K562 (cell line): ENCODE measurements at regions not wholly inside any gene's neighbourhood (a gene's known extent, or its start where the extent isn't known, plus 50 kb on each side); places are given as distances from the start of the nearest gene placed in this dataset.

Experiments used
- BRD4 ChIP-seq: fragments of 200-600 bp; sonication (generic); IDR thresholded peaks from 2 replicates; pipeline ENCODE4 v1.6.1; 2017; ENCODE audit warnings: inconsistent platforms
- CBFB ChIP-seq: sonication (generic); formaldehyde crosslinking; IDR thresholded peaks from 2 replicates; pipeline ENCODE4 v1.4.0; 2020; ENCODE audit warnings: mild to moderate bottlenecking, missing genetic modification reagents
- CHD2 ChIP-seq: IDR thresholded peaks from 2 replicates; pipeline ENCODE4 v1.6.1; 2011; ENCODE audit warnings: low read depth, low read length
- EP300 ChIP-seq: IDR thresholded peaks from 2 replicates; pipeline ENCODE4 v1.6.1; 2012; ENCODE audit warnings: low read length, improper control_type of control experiment
- JUN ChIP-seq, 2 experiments: sonication (generic) in 1 of 2; formaldehyde crosslinking in 1 of 2; IDR thresholded peaks; 2 replicates each; pipeline versions ENCODE4 v1.6.1 to v1.8.0; 2012 to 2022; ENCODE audit warnings: borderline replicate concordance in 2 of 2, mild to moderate bottlenecking in 2 of 2, improper control_type of control experiment in 1 of 2, low read depth in 1 of 2, low read length in 1 of 2, missing genetic modification reagents in 1 of 2
- JUNB ChIP-seq: fragments of 450-650 bp; formaldehyde crosslinking; conservative IDR thresholded peaks from 2 replicates; pipeline ENCODE4 v1.4.0; 2020; ENCODE audit warnings: mild to moderate bottlenecking
- RFX5 ChIP-seq: IDR thresholded peaks from 2 replicates; pipeline ENCODE4 v1.6.1; 2011; ENCODE audit warnings: low read depth, mild to moderate bottlenecking, improper control_type of control experiment, low read length
- SLC30A9 ChIP-seq: fragments of 250-450 bp; sonication (Bioruptor Pico); IDR thresholded peaks from 2 replicates; pipeline ENCODE4 v1.8.0; 2022; ENCODE audit warnings: mild to moderate bottlenecking, moderate library complexity
- ZFP1 ChIP-seq: fragments of 450-650 bp; formaldehyde crosslinking; IDR thresholded peaks from 2 replicates; pipeline ENCODE4 v1.4.0; 2020; ENCODE audit warnings: mild to moderate bottlenecking, mixed read lengths
- ZNF143 ChIP-seq: sonication (generic); formaldehyde crosslinking; IDR thresholded peaks from 2 replicates; pipeline ENCODE4 v1.9.0; 2022; ENCODE audit warnings: mild to moderate bottlenecking, missing genetic modification reagents
- ZNF311 ChIP-seq: fragments of 250-450 bp; sonication (Bioruptor Pico); IDR thresholded peaks from 2 replicates; pipeline ENCODE4 v1.4.0; 2020; ENCODE audit warnings: mild to moderate bottlenecking, moderate library complexity
- TF ChIP-seq, protein P1 (sequence below), 3 experiments: IDR thresholded peaks in 2 of 3; conservative IDR thresholded peaks in 1 of 3; 2 replicates each; pipeline ENCODE4 v1.5.1; 2011 to 2012; ENCODE audit warnings: low read length in 3 of 3, mild to moderate bottlenecking in 3 of 3, control low read depth in 2 of 3, improper control_type of control experiment in 1 of 3, inconsistent platforms in 1 of 3, low read depth in 1 of 3, mixed read lengths in 1 of 3, moderate library complexity in 1 of 3; ENCODE audit not compliant: insufficient read depth in 2 of 3
- TF ChIP-seq, protein P2 (sequence below): sonication (generic); formaldehyde crosslinking; IDR thresholded peaks from 2 replicates; pipeline ENCODE4 v1.8.0; 2022; ENCODE audit warnings: mild to moderate bottlenecking, missing genetic modification reagents, borderline replicate concordance

DNA sequence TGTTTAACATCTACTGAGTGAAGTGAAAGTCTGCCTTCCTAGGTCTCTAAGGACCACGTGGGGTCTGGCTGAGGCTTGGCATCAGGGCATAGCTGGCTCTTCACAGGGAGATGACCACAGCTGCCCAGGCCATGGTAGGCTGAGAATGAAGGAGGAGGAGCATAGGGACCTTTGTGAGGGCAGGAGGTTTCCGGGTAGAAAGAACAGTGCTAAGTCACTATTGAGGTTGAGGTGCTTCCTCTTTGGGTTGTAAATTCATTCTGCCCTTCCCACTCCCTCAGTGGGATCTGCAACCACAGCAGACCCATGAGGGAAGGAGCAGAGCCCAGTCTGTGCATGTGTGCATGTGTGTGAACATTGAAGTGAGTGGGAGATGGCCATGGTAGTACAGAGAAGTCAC lies 909.6 kb downstream of the VRK1 start:
- no peak for TF ChIP-seq ZFP1 (CRISPR knock-in tag)
- no peak for TF ChIP-seq EP300
- no peak for TF ChIP-seq CBFB (CRISPR knock-in tag)
- TF ChIP-seq JUN (IDR thresholded peaks at IDR 0.05; ENCODE audit: borderline replicate concordance, low read depth, low read length) = no peak
- TF ChIP-seq JUN (CRISPR knock-in tag; IDR thresholded peaks at IDR 0.05; ENCODE audit: borderline replicate concordance) = no peak
- TF ChIP-seq, protein P1, sequence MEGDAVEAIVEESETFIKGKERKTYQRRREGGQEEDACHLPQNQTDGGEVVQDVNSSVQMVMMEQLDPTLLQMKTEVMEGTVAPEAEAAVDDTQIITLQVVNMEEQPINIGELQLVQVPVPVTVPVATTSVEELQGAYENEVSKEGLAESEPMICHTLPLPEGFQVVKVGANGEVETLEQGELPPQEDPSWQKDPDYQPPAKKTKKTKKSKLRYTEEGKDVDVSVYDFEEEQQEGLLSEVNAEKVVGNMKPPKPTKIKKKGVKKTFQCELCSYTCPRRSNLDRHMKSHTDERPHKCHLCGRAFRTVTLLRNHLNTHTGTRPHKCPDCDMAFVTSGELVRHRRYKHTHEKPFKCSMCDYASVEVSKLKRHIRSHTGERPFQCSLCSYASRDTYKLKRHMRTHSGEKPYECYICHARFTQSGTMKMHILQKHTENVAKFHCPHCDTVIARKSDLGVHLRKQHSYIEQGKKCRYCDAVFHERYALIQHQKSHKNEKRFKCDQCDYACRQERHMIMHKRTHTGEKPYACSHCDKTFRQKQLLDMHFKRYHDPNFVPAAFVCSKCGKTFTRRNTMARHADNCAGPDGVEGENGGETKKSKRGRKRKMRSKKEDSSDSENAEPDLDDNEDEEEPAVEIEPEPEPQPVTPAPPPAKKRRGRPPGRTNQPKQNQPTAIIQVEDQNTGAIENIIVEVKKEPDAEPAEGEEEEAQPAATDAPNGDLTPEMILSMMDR (IDR thresholded peaks at IDR 0.05 in 2 of 3, conservative IDR thresholded peaks at IDR 0.05 in 1 of 3; ENCODE audit: insufficient read depth in 2 of 3, low read depth in 1 of 3, low read length in 3 of 3) = no peak
- no peak for TF ChIP-seq SLC30A9 (CRISPR knock-in tag)
- TF ChIP-seq ZNF311 (CRISPR knock-in tag) = no peak
- no peak for TF ChIP-seq BRD4
- TF ChIP-seq, protein P2, sequence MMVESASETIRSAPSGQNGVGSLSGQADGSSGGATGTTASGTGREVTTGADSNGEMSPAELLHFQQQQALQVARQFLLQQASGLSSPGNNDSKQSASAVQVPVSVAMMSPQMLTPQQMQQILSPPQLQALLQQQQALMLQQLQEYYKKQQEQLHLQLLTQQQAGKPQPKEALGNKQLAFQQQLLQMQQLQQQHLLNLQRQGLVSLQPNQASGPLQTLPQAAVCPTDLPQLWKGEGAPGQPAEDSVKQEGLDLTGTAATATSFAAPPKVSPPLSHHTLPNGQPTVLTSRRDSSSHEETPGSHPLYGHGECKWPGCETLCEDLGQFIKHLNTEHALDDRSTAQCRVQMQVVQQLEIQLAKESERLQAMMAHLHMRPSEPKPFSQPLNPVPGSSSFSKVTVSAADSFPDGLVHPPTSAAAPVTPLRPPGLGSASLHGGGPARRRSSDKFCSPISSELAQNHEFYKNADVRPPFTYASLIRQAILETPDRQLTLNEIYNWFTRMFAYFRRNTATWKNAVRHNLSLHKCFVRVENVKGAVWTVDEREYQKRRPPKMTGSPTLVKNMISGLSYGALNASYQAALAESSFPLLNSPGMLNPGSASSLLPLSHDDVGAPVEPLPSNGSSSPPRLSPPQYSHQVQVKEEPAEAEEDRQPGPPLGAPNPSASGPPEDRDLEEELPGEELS (CRISPR knock-in tag) = no peak
- no peak for TF ChIP-seq JUNB (CRISPR knock-in tag)
- no peak for TF ChIP-seq CHD2
- no peak for TF ChIP-seq ZNF143 (CRISPR knock-in tag)
- TF ChIP-seq RFX5 = no peak
